Sigmoid colon (tissue), 4 donors: ENCODE measurements at regions not wholly inside any gene's neighbourhood (a gene's known extent, or its start where the extent isn't known, plus 50 kb on each side); places are given as distances from the start of the nearest gene placed in this dataset.

Experiments
- CTCF ChIP-seq, 4 experiments: fragments of 450-650 bp in 3 of 4; fragments of 200-600 bp in 1 of 4; IDR thresholded peaks; one replicate each; pipeline ENCODE4 v1.5.1; 2016 to 2019; ENCODE audit warnings: antibody characterized with exemption in 4 of 4, mild to moderate bottlenecking in 3 of 4, moderate library complexity in 2 of 4
- POLR2A ChIP-seq, 2 donors: fragments of 450-650 bp; IDR thresholded peaks; one replicate each; pipeline ENCODE4 v1.6.1; 2016; ENCODE audit warnings: antibody characterized with exemption in 2 of 2, mild to moderate bottlenecking in 2 of 2, moderate library complexity in 2 of 2
- POLR2AphosphoS5 ChIP-seq, 4 donors: sonication (generic); formaldehyde crosslinking; IDR thresholded peaks; one replicate each; pipeline ENCODE4 v1.6.1; 2017; ENCODE audit warnings: antibody characterized with exemption in 4 of 4

GRCh38 chr1:56069824-56070223, 509.5 kb downstream of the PLPP3 start:
- no peak for TF ChIP-seq CTCF (IDR thresholded peaks at IDR 0.05)
- no peak for TF ChIP-seq POLR2A (IDR thresholded peaks at IDR 0.05)
- TF ChIP-seq POLR2AphosphoS5 (IDR thresholded peaks at IDR 0.05): no peak
